ENCODE measurements at regions not wholly inside any gene's neighbourhood (a gene's known extent, or its start where the extent isn't known, plus 50 kb on each side); places are given as distances from the start of the nearest gene placed in this dataset.

DNA sequence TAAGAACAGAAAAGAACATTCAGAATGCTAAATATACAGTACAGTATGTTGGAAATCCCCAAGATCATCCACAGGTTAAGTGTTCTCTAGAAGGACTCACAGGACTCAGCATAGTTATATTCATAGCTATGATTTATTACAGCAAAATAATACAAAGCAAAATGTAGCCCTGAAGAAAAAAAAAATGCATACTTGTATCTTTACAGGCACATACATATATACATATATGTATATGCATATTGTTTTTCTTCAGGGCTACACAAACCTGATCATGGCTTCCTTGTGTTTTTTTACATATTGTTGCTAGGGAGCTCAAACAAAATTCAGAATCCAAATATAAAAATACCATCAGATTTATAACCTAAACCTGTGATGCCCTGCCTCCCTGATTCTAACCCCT, 78.5 kb downstream of the TUBA3C start (continued):
- TF ChIP-seq, protein P1, sequence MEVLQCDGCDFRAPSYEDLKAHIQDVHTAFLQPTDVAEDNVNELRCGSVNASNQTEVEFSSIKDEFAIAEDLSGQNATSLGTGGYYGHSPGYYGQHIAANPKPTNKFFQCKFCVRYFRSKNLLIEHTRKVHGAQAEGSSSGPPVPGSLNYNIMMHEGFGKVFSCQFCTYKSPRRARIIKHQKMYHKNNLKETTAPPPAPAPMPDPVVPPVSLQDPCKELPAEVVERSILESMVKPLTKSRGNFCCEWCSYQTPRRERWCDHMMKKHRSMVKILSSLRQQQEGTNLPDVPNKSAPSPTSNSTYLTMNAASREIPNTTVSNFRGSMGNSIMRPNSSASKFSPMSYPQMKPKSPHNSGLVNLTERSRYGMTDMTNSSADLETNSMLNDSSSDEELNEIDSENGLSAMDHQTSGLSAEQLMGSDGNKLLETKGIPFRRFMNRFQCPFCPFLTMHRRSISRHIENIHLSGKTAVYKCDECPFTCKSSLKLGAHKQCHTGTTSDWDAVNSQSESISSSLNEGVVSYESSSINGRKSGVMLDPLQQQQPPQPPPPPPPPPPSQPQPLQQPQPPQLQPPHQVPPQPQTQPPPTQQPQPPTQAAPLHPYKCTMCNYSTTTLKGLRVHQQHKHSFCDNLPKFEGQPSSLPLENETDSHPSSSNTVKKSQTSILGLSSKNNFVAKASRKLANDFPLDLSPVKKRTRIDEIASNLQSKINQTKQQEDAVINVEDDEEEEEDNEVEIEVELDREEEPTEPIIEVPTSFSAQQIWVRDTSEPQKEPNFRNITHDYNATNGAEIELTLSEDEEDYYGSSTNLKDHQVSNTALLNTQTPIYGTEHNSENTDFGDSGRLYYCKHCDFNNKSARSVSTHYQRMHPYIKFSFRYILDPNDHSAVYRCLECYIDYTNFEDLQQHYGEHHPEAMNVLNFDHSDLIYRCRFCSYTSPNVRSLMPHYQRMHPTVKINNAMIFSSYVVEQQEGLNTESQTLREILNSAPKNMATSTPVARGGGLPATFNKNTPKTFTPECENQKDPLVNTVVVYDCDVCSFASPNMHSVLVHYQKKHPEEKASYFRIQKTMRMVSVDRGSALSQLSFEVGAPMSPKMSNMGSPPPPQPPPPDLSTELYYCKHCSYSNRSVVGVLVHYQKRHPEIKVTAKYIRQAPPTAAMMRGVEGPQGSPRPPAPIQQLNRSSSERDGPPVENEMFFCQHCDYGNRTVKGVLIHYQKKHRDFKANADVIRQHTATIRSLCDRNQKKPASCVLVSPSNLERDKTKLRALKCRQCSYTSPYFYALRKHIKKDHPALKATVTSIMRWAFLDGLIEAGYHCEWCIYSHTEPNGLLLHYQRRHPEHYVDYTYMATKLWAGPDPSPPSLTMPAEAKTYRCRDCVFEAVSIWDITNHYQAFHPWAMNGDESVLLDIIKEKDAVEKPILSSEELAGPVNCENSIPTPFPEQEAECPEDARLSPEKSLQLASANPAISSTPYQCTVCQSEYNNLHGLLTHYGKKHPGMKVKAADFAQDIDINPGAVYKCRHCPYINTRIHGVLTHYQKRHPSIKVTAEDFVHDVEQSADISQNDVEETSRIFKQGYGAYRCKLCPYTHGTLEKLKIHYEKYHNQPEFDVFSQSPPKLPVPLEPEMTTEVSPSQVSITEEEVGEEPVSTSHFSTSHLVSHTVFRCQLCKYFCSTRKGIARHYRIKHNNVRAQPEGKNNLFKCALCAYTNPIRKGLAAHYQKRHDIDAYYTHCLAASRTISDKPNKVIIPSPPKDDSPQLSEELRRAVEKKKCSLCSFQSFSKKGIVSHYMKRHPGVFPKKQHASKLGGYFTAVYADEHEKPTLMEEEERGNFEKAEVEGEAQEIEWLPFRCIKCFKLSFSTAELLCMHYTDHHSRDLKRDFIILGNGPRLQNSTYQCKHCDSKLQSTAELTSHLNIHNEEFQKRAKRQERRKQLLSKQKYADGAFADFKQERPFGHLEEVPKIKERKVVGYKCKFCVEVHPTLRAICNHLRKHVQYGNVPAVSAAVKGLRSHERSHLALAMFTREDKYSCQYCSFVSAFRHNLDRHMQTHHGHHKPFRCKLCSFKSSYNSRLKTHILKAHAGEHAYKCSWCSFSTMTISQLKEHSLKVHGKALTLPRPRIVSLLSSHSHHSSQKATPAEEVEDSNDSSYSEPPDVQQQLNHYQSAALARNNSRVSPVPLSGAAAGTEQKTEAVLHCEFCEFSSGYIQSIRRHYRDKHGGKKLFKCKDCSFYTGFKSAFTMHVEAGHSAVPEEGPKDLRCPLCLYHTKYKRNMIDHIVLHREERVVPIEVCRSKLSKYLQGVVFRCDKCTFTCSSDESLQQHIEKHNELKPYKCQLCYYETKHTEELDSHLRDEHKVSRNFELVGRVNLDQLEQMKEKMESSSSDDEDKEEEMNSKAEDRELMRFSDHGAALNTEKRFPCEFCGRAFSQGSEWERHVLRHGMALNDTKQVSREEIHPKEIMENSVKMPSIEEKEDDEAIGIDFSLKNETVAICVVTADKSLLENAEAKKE (CRISPR knock-in tag; IDR thresholded peaks at IDR 0.05), result no peak
- no peak for TF ChIP-seq ZNF331 (CRISPR knock-in tag; IDR thresholded peaks at IDR 0.05; ENCODE audit: low read depth)
- TF ChIP-seq EZH2phosphoT487 (IDR thresholded peaks at IDR 0.05; ENCODE audit: unreplicated experiment), result no peak

DNA sequence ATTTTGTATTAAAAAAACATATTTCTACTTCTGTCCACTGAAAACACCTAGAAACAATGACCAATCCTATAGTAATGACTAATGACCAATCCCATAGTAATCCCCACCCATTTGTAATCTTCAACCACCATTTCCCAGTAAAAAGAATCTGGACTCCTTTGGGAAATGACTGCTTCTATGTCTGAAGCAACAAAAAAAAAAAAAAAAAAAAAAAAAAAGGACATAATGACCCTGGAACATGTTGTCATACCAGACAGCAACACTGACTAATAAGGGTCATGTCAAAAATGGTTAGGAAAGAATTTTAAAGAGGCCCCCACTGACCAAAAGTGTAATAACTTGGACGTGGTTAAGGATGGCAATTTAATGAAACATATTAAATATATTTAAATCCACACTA, 88.3 kb downstream of the TUBA3C start:
- TF ChIP-seq ZNF331 (CRISPR knock-in tag; IDR thresholded peaks at IDR 0.05; ENCODE audit: low read depth) (no peak), JUNB (IDR thresholded peaks at IDR 0.05; ENCODE audit: unreplicated experiment) (no peak), ZNF114 (CRISPR knock-in tag; IDR thresholded peaks at IDR 0.05) (no peak), EZH2 (IDR thresholded peaks at IDR 0.05; ENCODE audit: low read depth, unreplicated experiment) (no peak), CREB1 (CRISPR knock-in tag; IDR thresholded peaks at IDR 0.05; ENCODE audit: low read depth) (no peak)
- TF ChIP-seq, protein P1 (CRISPR knock-in tag; IDR thresholded peaks at IDR 0.05), result no peak
- TF ChIP-seq, protein P2, sequence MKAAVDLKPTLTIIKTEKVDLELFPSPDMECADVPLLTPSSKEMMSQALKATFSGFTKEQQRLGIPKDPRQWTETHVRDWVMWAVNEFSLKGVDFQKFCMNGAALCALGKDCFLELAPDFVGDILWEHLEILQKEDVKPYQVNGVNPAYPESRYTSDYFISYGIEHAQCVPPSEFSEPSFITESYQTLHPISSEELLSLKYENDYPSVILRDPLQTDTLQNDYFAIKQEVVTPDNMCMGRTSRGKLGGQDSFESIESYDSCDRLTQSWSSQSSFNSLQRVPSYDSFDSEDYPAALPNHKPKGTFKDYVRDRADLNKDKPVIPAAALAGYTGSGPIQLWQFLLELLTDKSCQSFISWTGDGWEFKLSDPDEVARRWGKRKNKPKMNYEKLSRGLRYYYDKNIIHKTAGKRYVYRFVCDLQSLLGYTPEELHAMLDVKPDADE (IDR thresholded peaks at IDR 0.05), result no peak
- Mint-ChIP-seq H3K27ac (no peak overlapping the region), H3K4me3 (no peak overlapping the region), H3K36me3 (ENCODE audit: low read depth) (peaks cover 49% of the 10 kb centered on the region), H3K27me3 (ENCODE audit: insufficient read depth, low read depth, poor library complexity) (peaks cover 7% of the 10 kb centered on the region), H3K4me1 (no peaks in the 10 kb centered on the region), H3K9me3 (peaks cover 95% of the 10 kb centered on the region)
- H2AFZ ChIP-seq, result no peak overlapping the region
- no peaks in the 10 kb centered on the region for H3F3A ChIP-seq (replicated peaks; ENCODE audit: low read depth)
- no peaks in the 10 kb centered on the region for H3K27me3 ChIP-seq (ENCODE audit: insufficient read depth)
- H3K36me3 ChIP-seq (ENCODE audit: insufficient read depth), result no peaks in the 10 kb centered on the region
- no peak overlapping the region for H3K4me2 ChIP-seq
- H3K27ac ChIP-seq (ENCODE audit: low read depth), result no peak overlapping the region
- no peaks in the 10 kb centered on the region for H3K9me2 ChIP-seq (ENCODE audit: insufficient read depth)
- no peaks in the 10 kb centered on the region for H4K20me1 ChIP-seq (replicated peaks; ENCODE audit: insufficient read depth)
- ATAC-seq (no peak), DNase-seq (ENCODE audit: low spot score) (no peak)
- H3K4me1 ChIP-seq (ENCODE audit: insufficient read depth), result no peaks in the 10 kb centered on the region
- no peak overlapping the region for H3K4me3 ChIP-seq
- no peaks in the 10 kb centered on the region for H3K79me2 ChIP-seq (replicated peaks; ENCODE audit: insufficient read depth)

Data from GM23338 (cell line).